ENCODE measurements at regions not wholly inside any gene's neighbourhood (a gene's known extent, or its start where the extent isn't known, plus 50 kb on each side); places are given as distances from the start of the nearest gene placed in this dataset.

DNA sequence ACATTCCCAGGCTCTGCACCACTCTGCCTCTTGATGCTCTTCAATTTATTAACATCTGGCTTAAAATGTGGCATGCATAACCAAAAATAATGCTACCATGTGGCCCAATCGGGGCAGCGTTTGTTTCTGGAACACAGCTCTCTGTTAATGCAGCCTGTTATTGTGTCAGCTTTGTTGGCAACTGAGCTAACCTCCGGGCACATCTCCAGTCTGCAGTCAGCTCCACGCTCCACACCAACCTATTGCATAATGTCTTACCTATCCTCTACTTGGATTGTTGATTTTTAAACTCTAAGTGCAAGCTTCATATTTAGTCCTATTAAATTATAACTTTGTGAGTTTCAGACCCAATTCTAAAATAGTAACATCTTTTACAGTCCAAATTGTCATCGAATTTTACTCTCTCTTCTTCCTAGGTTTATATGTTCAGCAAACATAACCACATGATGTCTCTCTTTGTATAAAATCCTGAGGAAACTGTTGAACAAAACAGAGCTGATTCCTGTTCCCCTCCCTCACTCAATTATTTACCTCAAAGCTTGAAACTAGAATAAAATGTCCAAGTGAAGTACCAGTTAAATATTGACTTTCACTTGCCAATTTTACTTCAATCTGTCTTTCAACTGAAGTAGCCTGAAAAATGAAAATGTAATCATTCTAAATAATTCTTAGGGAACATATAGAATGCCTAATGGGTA, 92.2 kb upstream of the RAPGEF2 start:
- Mint-ChIP-seq H3K4me1 (ENCODE audit: low read depth) (no peaks in the 10 kb centered on the region), H3K36me3 (ENCODE audit: insufficient read depth in 2 of 2) (no peaks in the 10 kb centered on the region), H3K27me3 (ENCODE audit: low read depth) (no peaks in the 10 kb centered on the region), H3K4me3 (no peak overlapping the region), H3K9me3 (no peaks in the 10 kb centered on the region), H3K27ac (no peak overlapping the region)
- DNase-seq = no peak
- no peak for ATAC-seq (replicated peaks in 1 of 2)

GRCh38 chr4:159012381-159012780, 90.5 kb upstream of the RAPGEF2 start:
- DNase-seq (no peak), ATAC-seq (replicated peaks in 1 of 2) (no peak)
- H3K9me3 Mint-ChIP-seq = no peaks in the 10 kb centered on the region
- no peaks in the 10 kb centered on the region for H3K36me3 Mint-ChIP-seq (ENCODE audit: insufficient read depth in 2 of 2)
- no peaks in the 10 kb centered on the region for H3K4me1 Mint-ChIP-seq (ENCODE audit: low read depth)
- no peak overlapping the region for H3K4me3 Mint-ChIP-seq
- no peak overlapping the region for H3K27ac Mint-ChIP-seq
- H3K27me3 Mint-ChIP-seq (ENCODE audit: low read depth) = no peaks in the 10 kb centered on the region

DNA sequence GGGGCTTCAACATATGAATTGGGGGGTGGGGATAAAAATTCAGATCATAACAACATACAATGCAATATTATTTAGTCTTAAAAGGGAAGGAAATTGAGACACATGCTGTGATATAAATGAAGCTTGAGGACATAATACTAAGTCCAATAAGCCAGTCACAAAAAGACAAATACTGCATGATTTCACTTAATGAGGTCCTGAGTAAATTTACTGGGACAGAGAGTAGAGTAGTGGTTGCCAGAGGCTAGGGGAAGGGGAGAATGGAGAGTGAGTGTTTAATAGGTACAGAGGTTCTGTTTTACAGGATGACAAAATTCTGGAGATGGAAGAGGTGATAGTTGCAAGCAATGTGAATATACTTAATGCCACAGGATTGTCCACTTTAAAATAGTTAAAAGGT, 89.2 kb upstream of the RAPGEF2 start:
- Mint-ChIP-seq H3K9me3 (no peaks in the 10 kb centered on the region), H3K27me3 (ENCODE audit: low read depth) (no peaks in the 10 kb centered on the region), H3K4me3 (no peak overlapping the region), H3K27ac (no peak overlapping the region), H3K36me3 (ENCODE audit: insufficient read depth in 2 of 2) (no peaks in the 10 kb centered on the region), H3K4me1 (ENCODE audit: low read depth) (no peaks in the 10 kb centered on the region)
- DNase-seq = no peak
- no peak for ATAC-seq (replicated peaks in 1 of 2)

DNA sequence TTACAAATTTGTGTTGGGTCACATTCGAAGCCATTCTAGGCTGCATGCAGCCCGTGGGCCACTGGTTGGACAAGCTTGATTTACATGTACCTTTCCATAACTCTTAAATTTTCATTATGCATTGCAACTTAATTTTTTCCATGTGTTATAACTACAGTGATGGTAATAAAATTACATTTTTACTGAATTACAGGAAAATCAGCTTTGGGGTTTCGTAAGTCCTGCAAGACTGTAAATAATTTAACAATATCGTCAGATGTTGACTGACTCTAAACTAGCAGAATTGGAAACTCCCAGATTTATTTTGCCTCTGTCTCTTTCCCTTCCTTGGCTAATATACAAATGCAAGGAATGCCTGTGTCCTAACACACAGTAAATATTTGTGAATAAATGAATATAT, 88.0 kb upstream of the RAPGEF2 start:
- no peaks in the 10 kb centered on the region for H3K9me3 Mint-ChIP-seq
- no peaks in the 10 kb centered on the region for H3K27me3 Mint-ChIP-seq (ENCODE audit: low read depth)
- no peak overlapping the region for H3K27ac Mint-ChIP-seq
- H3K36me3 Mint-ChIP-seq (ENCODE audit: insufficient read depth in 2 of 2) = no peaks in the 10 kb centered on the region
- ATAC-seq (replicated peaks in 1 of 2) (no peak), DNase-seq (no peak)
- H3K4me3 Mint-ChIP-seq = no peak overlapping the region
- H3K4me1 Mint-ChIP-seq (ENCODE audit: low read depth) = no peaks in the 10 kb centered on the region

- Mint-ChIP-seq H3K4me3 (no peak overlapping the region), H3K9me3 (no peaks in the 10 kb centered on the region), H3K27me3 (ENCODE audit: low read depth) (no peaks in the 10 kb centered on the region), H3K27ac (no peak overlapping the region), H3K4me1 (ENCODE audit: low read depth) (no peaks in the 10 kb centered on the region), H3K36me3 (ENCODE audit: insufficient read depth in 2 of 2) (no peaks in the 10 kb centered on the region)
- DNase-seq (no peak), ATAC-seq (replicated peaks in 1 of 2) (no peak)
Measured at GRCh38 chr4:159015841-159016240, 87.0 kb upstream of the RAPGEF2 start.

GRCh38 chr4:159016593-159017024, 86.3 kb upstream of the RAPGEF2 start:
- ATAC-seq (replicated peaks in 1 of 2) = no peak

GRCh38 chr4:159017323-159018026, 85.4 kb upstream of the RAPGEF2 start:
- no peaks in the 10 kb centered on the region for H3K36me3 Mint-ChIP-seq (ENCODE audit: insufficient read depth in 2 of 2)
- H3K27ac Mint-ChIP-seq = no peak overlapping the region
- no peaks in the 10 kb centered on the region for H3K9me3 Mint-ChIP-seq
- ATAC-seq (replicated peaks in 1 of 2) (no peak), DNase-seq (no peak)
- H3K4me3 Mint-ChIP-seq = no peak overlapping the region
- no peaks in the 10 kb centered on the region for H3K4me1 Mint-ChIP-seq (ENCODE audit: low read depth)
- no peaks in the 10 kb centered on the region for H3K27me3 Mint-ChIP-seq (ENCODE audit: low read depth)

More at GRCh38 chr4:159016593-159017024, 86.3 kb upstream of the RAPGEF2 start:
- Mint-ChIP-seq H3K27ac (no peak overlapping the region), H3K9me3 (no peaks in the 10 kb centered on the region), H3K4me3 (no peak overlapping the region), H3K4me1 (ENCODE audit: low read depth) (no peaks in the 10 kb centered on the region), H3K36me3 (ENCODE audit: insufficient read depth in 2 of 2) (no peaks in the 10 kb centered on the region), H3K27me3 (ENCODE audit: low read depth) (no peaks in the 10 kb centered on the region)
- DNase-seq = no peak

DNA sequence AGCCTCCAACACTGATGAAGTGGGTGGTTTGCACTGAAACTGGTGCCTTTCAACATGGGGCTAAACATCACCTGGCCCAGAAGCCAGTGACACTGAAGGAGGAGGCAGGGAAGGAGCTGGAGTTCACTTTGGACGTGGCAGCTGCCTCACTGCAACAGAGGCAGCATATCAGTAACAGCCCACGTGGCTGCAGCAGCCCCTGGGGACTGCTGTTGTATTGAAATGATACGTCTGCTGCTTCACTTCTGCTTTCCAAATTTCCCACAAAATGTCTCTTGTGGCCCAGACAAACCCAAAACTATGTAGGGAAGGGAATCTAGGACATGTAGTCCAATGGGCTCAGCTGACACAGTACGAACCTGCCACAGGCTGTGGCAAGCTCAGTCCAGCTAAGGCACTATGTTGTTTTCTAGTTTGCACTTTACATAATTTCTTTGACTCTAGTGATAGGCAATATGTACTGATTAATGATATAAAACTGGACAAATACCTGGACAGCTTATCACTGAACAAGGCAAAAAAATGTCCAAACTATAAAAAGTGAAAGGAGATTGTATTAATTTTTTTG, 84.7 kb upstream of the RAPGEF2 start:
- no peak for ATAC-seq (replicated peaks in 1 of 2)

DNA sequence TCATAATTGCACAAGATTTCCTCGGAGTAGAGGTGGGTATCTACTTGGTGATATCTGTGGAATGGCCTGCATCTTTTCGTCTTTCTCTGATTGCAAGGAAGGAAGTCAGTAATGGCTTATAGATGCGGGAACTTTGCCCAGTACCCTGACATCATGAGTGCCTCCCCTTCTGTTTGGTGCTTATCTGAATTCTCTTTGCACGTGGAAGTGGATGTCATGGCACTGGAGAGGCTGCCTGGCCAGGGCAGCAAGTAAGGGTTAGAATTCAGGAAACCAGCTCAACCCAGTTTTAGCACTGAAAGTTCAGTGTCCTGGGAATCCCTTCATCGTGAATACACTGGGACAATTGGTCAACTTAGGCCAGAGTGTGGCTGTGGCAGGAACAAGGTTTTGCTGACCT, 83.5 kb upstream of the RAPGEF2 start:
- Mint-ChIP-seq H3K27ac (no peak overlapping the region), H3K9me3 (no peaks in the 10 kb centered on the region), H3K27me3 (ENCODE audit: low read depth) (peaks cover 5% of the 10 kb centered on the region), H3K4me1 (ENCODE audit: low read depth) (no peaks in the 10 kb centered on the region), H3K36me3 (ENCODE audit: insufficient read depth in 2 of 2) (no peaks in the 10 kb centered on the region), H3K4me3 (no peak overlapping the region)
- ATAC-seq (replicated peaks in 1 of 2) (no peak), DNase-seq (no peak)

More for the DNA sequence above, 84.7 kb upstream of the RAPGEF2 start:
- DNase-seq = no peak
- Mint-ChIP-seq H3K4me3 (no peak overlapping the region), H3K4me1 (ENCODE audit: low read depth) (no peaks in the 10 kb centered on the region), H3K36me3 (ENCODE audit: insufficient read depth in 2 of 2) (no peaks in the 10 kb centered on the region), H3K9me3 (no peaks in the 10 kb centered on the region), H3K27ac (no peak overlapping the region), H3K27me3 (ENCODE audit: low read depth) (no peaks in the 10 kb centered on the region)

DNA sequence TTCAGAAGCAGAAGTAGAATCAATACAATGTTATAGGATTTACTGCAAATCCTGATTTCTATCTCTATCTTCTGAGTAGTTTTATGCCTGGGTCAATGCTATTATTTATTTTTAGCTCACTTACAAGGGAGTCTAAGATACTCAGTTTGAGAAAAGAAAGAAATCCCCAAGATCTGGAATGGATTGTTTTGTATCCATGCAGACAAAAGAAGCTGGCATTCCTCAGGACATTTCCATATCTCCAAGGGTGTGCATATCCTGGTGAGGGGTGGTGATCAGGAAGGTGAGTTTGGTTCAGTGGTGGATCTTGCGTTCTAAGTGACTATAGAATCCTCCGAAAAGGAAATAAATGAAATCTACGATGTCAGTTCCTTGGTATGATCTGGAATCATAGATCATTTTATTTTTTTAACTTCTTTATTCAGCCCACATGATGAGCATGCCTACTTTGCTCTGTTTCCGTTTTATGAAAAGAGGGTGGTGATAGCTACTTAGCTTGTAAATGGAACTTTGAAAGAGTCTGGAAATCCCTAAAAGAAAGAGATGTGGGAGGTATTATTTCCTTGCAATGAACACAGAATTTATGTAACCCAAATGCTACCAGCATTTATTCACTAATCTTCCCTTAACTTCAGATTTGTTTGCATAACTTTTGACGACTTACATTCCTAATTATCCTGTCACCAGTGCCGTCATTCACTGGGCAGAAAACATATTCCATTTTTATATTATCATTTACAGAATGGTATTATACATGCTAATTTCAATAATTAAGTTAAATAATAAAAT, 81.1 kb upstream of the RAPGEF2 start:
- no peak for DNase-seq
- Mint-ChIP-seq H3K4me3 (no peak overlapping the region), H3K27me3 (ENCODE audit: low read depth) (peaks cover 5% of the 10 kb centered on the region), H3K4me1 (ENCODE audit: low read depth) (no peaks in the 10 kb centered on the region), H3K27ac (no peak overlapping the region), H3K36me3 (ENCODE audit: insufficient read depth in 2 of 2) (no peaks in the 10 kb centered on the region), H3K9me3 (no peaks in the 10 kb centered on the region)
- no peak for ATAC-seq (replicated peaks in 1 of 2)

DNA sequence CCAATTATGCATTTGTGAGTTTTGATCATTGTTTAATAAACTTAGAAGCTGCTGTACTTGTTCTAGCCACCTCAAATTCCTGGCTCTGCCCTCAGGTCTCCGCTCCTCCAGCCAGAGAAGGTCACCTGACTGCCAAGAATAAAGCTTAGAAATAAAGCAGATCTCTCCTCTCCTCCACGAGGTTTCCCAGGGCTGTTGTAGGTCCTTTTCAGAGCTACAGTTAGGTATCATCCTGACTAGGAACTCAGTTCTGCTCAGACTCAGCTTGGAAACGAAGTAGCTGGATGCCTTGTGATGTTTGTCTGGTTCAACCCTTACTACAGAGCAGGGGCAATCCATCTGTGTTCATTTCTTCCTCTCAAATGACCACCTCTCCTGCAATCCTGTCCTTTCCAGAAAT, 79.1 kb upstream of the RAPGEF2 start:
- Mint-ChIP-seq H3K4me1 (ENCODE audit: low read depth) (no peaks in the 10 kb centered on the region), H3K4me3 (no peak overlapping the region), H3K36me3 (ENCODE audit: insufficient read depth in 2 of 2) (no peaks in the 10 kb centered on the region), H3K27me3 (ENCODE audit: low read depth) (peaks cover 5% of the 10 kb centered on the region), H3K27ac (no peak overlapping the region), H3K9me3 (no peaks in the 10 kb centered on the region)
- ATAC-seq (replicated peaks in 1 of 2) (no peak), DNase-seq (no peak)

GRCh38 chr4:159024266-159024665, 78.6 kb upstream of the RAPGEF2 start:
- Mint-ChIP-seq H3K27ac (no peak overlapping the region), H3K9me3 (no peaks in the 10 kb centered on the region), H3K27me3 (ENCODE audit: low read depth) (peaks cover 5% of the 10 kb centered on the region), H3K36me3 (ENCODE audit: insufficient read depth in 2 of 2) (no peaks in the 10 kb centered on the region), H3K4me1 (ENCODE audit: low read depth) (no peaks in the 10 kb centered on the region), H3K4me3 (no peak overlapping the region)
- no peak for ATAC-seq (replicated peaks in 1 of 2)
- no peak for DNase-seq

- H3K27me3 Mint-ChIP-seq (ENCODE audit: low read depth) = peaks cover 5% of the 10 kb centered on the region
- H3K27ac Mint-ChIP-seq = no peak overlapping the region
Measured at GRCh38 chr4:159024828-159025227, 78.1 kb upstream of the RAPGEF2 start.

More at GRCh38 chr4:159024828-159025227, 78.1 kb upstream of the RAPGEF2 start:
- H3K36me3 Mint-ChIP-seq (ENCODE audit: insufficient read depth in 2 of 2) = no peaks in the 10 kb centered on the region
- ATAC-seq (replicated peaks in 1 of 2) (no peak), DNase-seq (no peak)
- no peaks in the 10 kb centered on the region for H3K9me3 Mint-ChIP-seq
- H3K4me3 Mint-ChIP-seq = no peak overlapping the region
- H3K4me1 Mint-ChIP-seq (ENCODE audit: low read depth) = no peaks in the 10 kb centered on the region

Measured in activated T-cell treated with anti-CD3 and anti-CD28 coated beads, Interleukin-2, amount 50 U/mL, for 72 hours (primary cell).